ENCODE measurements at regions not wholly inside any gene's neighbourhood (a gene's known extent, or its start where the extent isn't known, plus 50 kb on each side); places are given as distances from the start of the nearest gene placed in this dataset.

GRCh38 chr3:182050932-182051331, 339.2 kb downstream of the SOX2 start:
- TF ChIP-seq POLR2A (IDR thresholded peaks at IDR 0.05), result no peak
- no peak for TF ChIP-seq CTCF (IDR thresholded peaks at IDR 0.05)
- WGBS, 2 donors, result 75 to 79% methylated on average over 3 of the region's 3 CpGs
- H3K27ac ChIP-seq, result no peak overlapping the region
- no peaks in the 10 kb centered on the region for H3K4me1 ChIP-seq
- H3K9me3 ChIP-seq, result no peaks in the 10 kb centered on the region
- intact Hi-C loops (cut with DNase I; ENCODE audit: low total_unique reads), result no loop called here
- no peaks in the 10 kb centered on the region for H3K27me3 ChIP-seq
- no peaks in the 10 kb centered on the region for H3K36me3 ChIP-seq (ENCODE audit: low read depth, missing control alignments)
- no peak overlapping the region for H3K4me3 ChIP-seq
- no peak for DNase-seq

GRCh38 chr3:182052332-182052731, 340.6 kb downstream of the SOX2 start:
- no peak for DNase-seq
- H3K27me3 ChIP-seq, result no peaks in the 10 kb centered on the region
- intact Hi-C loops (cut with DNase I; ENCODE audit: low total_unique reads), result no loop called here
- no peak overlapping the region for H3K27ac ChIP-seq
- TF ChIP-seq POLR2A (IDR thresholded peaks at IDR 0.05), result no peak
- TF ChIP-seq CTCF (IDR thresholded peaks at IDR 0.05), result no peak
- H3K4me3 ChIP-seq, result no peak overlapping the region
- H3K36me3 ChIP-seq (ENCODE audit: low read depth, missing control alignments), result no peaks in the 10 kb centered on the region
- 76 to 81% methylated on average over 1 of the region's 1 CpG for WGBS, 2 donors
- no peaks in the 10 kb centered on the region for H3K9me3 ChIP-seq
- no peaks in the 10 kb centered on the region for H3K4me1 ChIP-seq

GRCh38 chr3:182052757-182053156, 341.0 kb downstream of the SOX2 start:
- Histone ChIP-seq H3K27me3 (no peaks in the 10 kb centered on the region), H3K4me3 (no peak overlapping the region), H3K36me3 (ENCODE audit: low read depth, missing control alignments) (no peaks in the 10 kb centered on the region), H3K9me3 (no peaks in the 10 kb centered on the region), H3K27ac (no peak overlapping the region), H3K4me1 (no peaks in the 10 kb centered on the region)
- TF ChIP-seq POLR2A (IDR thresholded peaks at IDR 0.05) (no peak), CTCF (IDR thresholded peaks at IDR 0.05) (no peak)
- intact Hi-C loops (cut with DNase I; ENCODE audit: low total_unique reads), result no loop called here
- WGBS, 2 donors, result 87 to 94% methylated on average over 2 of the region's 2 CpGs
- no peak for DNase-seq

- TF ChIP-seq POLR2A (IDR thresholded peaks at IDR 0.05) (no peak), CTCF (IDR thresholded peaks at IDR 0.05) (no peak)
- intact Hi-C loops (cut with DNase I; ENCODE audit: low total_unique reads), result no loop called here
- Histone ChIP-seq H3K4me3 (no peak overlapping the region), H3K36me3 (ENCODE audit: low read depth, missing control alignments) (no peaks in the 10 kb centered on the region), H3K27me3 (no peaks in the 10 kb centered on the region), H3K9me3 (no peaks in the 10 kb centered on the region), H3K27ac (no peak overlapping the region), H3K4me1 (no peaks in the 10 kb centered on the region)
- WGBS, 2 donors, result 86 to 94% methylated on average over 1 of the region's 1 CpG
- DNase-seq, result no peak
These were observed 346.8 kb downstream of the SOX2 start for GRCh38 chr3:182058488-182058887.

- H3K4me1 ChIP-seq, result no peaks in the 10 kb centered on the region
- no peak for TF ChIP-seq POLR2A (IDR thresholded peaks at IDR 0.05)
- TF ChIP-seq CTCF (IDR thresholded peaks at IDR 0.05), result no peak
- intact Hi-C loops (cut with DNase I; ENCODE audit: low total_unique reads), result no loop called here
- no peak overlapping the region for H3K4me3 ChIP-seq
- H3K9me3 ChIP-seq, result no peaks in the 10 kb centered on the region
- H3K36me3 ChIP-seq (ENCODE audit: low read depth, missing control alignments), result no peaks in the 10 kb centered on the region
- DNase-seq, result no peak
- 71 to 72% methylated on average over 1 of the region's 1 CpG for WGBS, 2 donors
- H3K27me3 ChIP-seq, result no peaks in the 10 kb centered on the region
- no peak overlapping the region for H3K27ac ChIP-seq
These were observed 352.0 kb downstream of the SOX2 start for GRCh38 chr3:182063742-182064141.

Measured in testis (tissue), 2 donors.